ENCODE measurements at regions not wholly inside any gene's neighbourhood (a gene's known extent, or its start where the extent isn't known, plus 50 kb on each side); places are given as distances from the start of the nearest gene placed in this dataset.

DNA sequence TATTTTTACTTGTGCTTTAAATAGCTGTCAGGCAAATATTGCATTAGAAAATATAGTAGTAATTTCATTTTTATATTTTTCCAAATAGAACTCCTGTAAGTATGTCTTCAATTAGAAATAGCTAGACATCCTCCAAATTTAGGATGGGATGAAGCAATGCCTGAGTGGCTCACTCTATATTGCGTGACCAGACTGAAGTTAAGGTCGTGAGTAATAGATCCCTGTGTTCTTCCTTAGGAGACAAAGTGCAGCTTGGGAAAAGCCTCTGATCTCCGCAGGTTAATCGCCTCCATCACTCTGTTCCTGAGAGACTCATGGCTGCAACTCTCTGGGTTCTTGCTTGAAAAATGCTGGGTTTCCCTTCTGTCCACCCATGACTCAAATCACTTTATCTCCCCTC lies 484.8 kb upstream of the ANKRD30A start:
- Histone ChIP-seq H4K8ac (ENCODE audit: low read depth in 2 of 2, low read length in 2 of 2) (no peak overlapping the region), H3K79me1 (ENCODE audit: low read depth in 1 of 2, low read length in 2 of 2) (no peaks in the 10 kb centered on the region), H3K9ac (ENCODE audit: low read depth, low read length) (no peak overlapping the region), H3K4me2 (ENCODE audit: low read depth, low read length) (no peak overlapping the region), H2BK20ac (ENCODE audit: low read depth, low read length) (no peak overlapping the region), H2AK9ac (replicated peaks; ENCODE audit: low read depth, low read length, poor library complexity) (no peak overlapping the region), H4K5ac (ENCODE audit: low read depth, low read length) (no peak overlapping the region), H2BK120ac (ENCODE audit: low read depth, low read length) (peak overlapping the region; percentile 43; the same call in 1 of the 2 replicates), H3K27me3 (ENCODE audit: control insufficient read depth, insufficient read depth, low read length) (no peaks in the 10 kb centered on the region), H2AK5ac (ENCODE audit: low read depth, low read length) (no peak overlapping the region; the same call in 1 of the 2 replicates), H3K4ac (ENCODE audit: low read depth, low read length) (no peak overlapping the region), H4K20me1 (ENCODE audit: insufficient read depth, low read length) (no peaks in the 10 kb centered on the region), H4K91ac (ENCODE audit: insufficient read depth, low read depth, low read length) (no peak overlapping the region), H2BK15ac (ENCODE audit: low read depth, low read length) (0 out of 3 replicates have a peak overlapping the region, but pooled peaks have one; percentile 50), H2BK5ac (ENCODE audit: low read depth, low read length, poor library complexity, severe bottlenecking) (no peak overlapping the region), H3K4me1 (ENCODE audit: control insufficient read depth, insufficient read depth, low read length) (peaks cover 3% of the 10 kb centered on the region), H3K14ac (replicated peaks; ENCODE audit: low read depth, low read length) (no peak overlapping the region), H2AFZ (replicated peaks; ENCODE audit: low read length, poor library complexity) (peak overlapping the region; percentile 59), H3K9me1 (ENCODE audit: insufficient read depth, low read length) (no peaks in the 10 kb centered on the region), H3K56ac (ENCODE audit: extremely low read depth, insufficient read depth, low read length) (no peak overlapping the region), H3K27ac (ENCODE audit: insufficient read depth, low read length) (no peak overlapping the region), H3K23ac (ENCODE audit: low read depth, low read length) (no peak overlapping the region), H3K36me3 (ENCODE audit: control insufficient read depth, insufficient read depth, low read length) (no peaks in the 10 kb centered on the region), H3K18ac (ENCODE audit: low read depth, low read length) (no peak overlapping the region), H3K9me3 (ENCODE audit: control insufficient read depth, insufficient read depth, low read length) (no peaks in the 10 kb centered on the region), H3K4me3 (ENCODE audit: insufficient read depth, low read depth, low read length) (no peak overlapping the region)
- no peak for ATAC-seq (ENCODE audit: low read depth)
- dilution Hi-C loops (cut with HindIII; ENCODE audit: low sequenced_read_pairs, unreplicated experiment) (no loop called here), intact Hi-C loops (cut with micrococcal nuclease) (no loop called here), in situ Hi-C loops (cut with MboI; ENCODE audit: low sequenced_read_pairs) (no loop called here)
- POLR2A ChIA-PET (ENCODE audit: unreplicated experiment): no interaction called here
- CTCF ChIA-PET: interaction anchor here (0.6 kb wide), 1 partner anchor 1303 kb away, joined by 4 read pairs; no protein-coding TSS in a partner anchor
- peak; percentile 3 for DNase-seq
- no TSS peak for BruUV-seq (replicated peaks)
- TF ChIP-seq CEBPB (IDR thresholded peaks at IDR 0.05; ENCODE audit: low read depth, low read length) (0 out of 2 replicates have a peak, but pooled peaks have one; percentile 4), RAD21 (IDR thresholded peaks at IDR 0.05; ENCODE audit: low read length) (no peak), NFE2L2 (IDR thresholded peaks at IDR 0.05; ENCODE audit: low read depth, low read length) (no peak), RFX5 (IDR thresholded peaks at IDR 0.05; ENCODE audit: low read depth, low read length) (no peak), MAZ (IDR thresholded peaks at IDR 0.05; ENCODE audit: borderline replicate concordance, low read depth, low read length) (no peak)
- TF ChIP-seq, protein P1, sequence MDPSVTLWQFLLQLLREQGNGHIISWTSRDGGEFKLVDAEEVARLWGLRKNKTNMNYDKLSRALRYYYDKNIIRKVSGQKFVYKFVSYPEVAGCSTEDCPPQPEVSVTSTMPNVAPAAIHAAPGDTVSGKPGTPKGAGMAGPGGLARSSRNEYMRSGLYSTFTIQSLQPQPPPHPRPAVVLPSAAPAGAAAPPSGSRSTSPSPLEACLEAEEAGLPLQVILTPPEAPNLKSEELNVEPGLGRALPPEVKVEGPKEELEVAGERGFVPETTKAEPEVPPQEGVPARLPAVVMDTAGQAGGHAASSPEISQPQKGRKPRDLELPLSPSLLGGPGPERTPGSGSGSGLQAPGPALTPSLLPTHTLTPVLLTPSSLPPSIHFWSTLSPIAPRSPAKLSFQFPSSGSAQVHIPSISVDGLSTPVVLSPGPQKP (IDR thresholded peaks at IDR 0.05; ENCODE audit: borderline replicate concordance, low read depth, low read length): no peak
- TF ChIP-seq, protein P2, sequence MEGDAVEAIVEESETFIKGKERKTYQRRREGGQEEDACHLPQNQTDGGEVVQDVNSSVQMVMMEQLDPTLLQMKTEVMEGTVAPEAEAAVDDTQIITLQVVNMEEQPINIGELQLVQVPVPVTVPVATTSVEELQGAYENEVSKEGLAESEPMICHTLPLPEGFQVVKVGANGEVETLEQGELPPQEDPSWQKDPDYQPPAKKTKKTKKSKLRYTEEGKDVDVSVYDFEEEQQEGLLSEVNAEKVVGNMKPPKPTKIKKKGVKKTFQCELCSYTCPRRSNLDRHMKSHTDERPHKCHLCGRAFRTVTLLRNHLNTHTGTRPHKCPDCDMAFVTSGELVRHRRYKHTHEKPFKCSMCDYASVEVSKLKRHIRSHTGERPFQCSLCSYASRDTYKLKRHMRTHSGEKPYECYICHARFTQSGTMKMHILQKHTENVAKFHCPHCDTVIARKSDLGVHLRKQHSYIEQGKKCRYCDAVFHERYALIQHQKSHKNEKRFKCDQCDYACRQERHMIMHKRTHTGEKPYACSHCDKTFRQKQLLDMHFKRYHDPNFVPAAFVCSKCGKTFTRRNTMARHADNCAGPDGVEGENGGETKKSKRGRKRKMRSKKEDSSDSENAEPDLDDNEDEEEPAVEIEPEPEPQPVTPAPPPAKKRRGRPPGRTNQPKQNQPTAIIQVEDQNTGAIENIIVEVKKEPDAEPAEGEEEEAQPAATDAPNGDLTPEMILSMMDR (conservative IDR thresholded peaks at IDR 0.05; ENCODE audit: low read depth, low read length): no peak
- 100% methylated on average over 2 of the region's 4 CpGs; no CpG with 5 or more reads in 1 of the 2 experiments for WGBS, 2 experiments (ENCODE audit: extremely low coverage in 2 of 2, insufficient read length in 1 of 2)

All from IMR-90 (cell line).